IMR-90 (cell line): ENCODE measurements at regions not wholly inside any gene's neighbourhood (a gene's known extent, or its start where the extent isn't known, plus 50 kb on each side); places are given as distances from the start of the nearest gene placed in this dataset.

ENCODE experiments used
- ATAC-seq: fragments of 200-7000 bp; cut with Tn5 transposase; 2 replicates; pipeline ENCODE4 v1.9.1; 2020; ENCODE audit warnings: low read depth, mild to moderate bottlenecking, moderate library complexity
- BruUV-seq: library from RNA; stranded (reverse); fragments of 400-500 nt; replicated peaks from 2 replicates; lab custom pipeline; 2021; lab: Mats Ljungman, UMichigan
- CTCF ChIA-PET: fragments of 300-600 bp; formaldehyde crosslinking; extraction: SDS; loops from one replicate; lab custom pipeline; 2021; ENCODE audit warnings: antibody characterized with exemption; lab: Yijun Ruan, JAX
- POLR2A ChIA-PET: fragments of 300-600 bp; sonication (Branson Sonifier 250); formaldehyde crosslinking; loops from one replicate; lab custom pipeline; 2022; ENCODE audit warnings: antibody characterized with exemption; ENCODE audit not compliant: unreplicated experiment; lab: Charles Lee
- DNase-seq: peaks from one replicate; pipeline ENCODE4 v3.0.0; 2013
- H2AFZ ChIP-seq: replicated peaks from 2 replicates; pipeline ENCODE3; 2013; ENCODE audit warnings: low read length, mild to moderate bottlenecking; ENCODE audit not compliant: poor library complexity
- H2AK5ac ChIP-seq: 2 replicates; pipeline ENCODE4 v1.6.1; 2013; ENCODE audit warnings: low read depth, low read length, inconsistent platforms
- H2AK9ac ChIP-seq: replicated peaks from 2 replicates; pipeline ENCODE3; 2013; ENCODE audit warnings: mild to moderate bottlenecking, low read depth, low read length, moderate library complexity; ENCODE audit not compliant: poor library complexity
- H2BK120ac ChIP-seq: 2 replicates; pipeline ENCODE4 v1.6.1; 2013; ENCODE audit warnings: low read depth, low read length, inconsistent platforms
- H2BK15ac ChIP-seq: 3 replicates; pipeline ENCODE4 v1.6.1; 2013; ENCODE audit warnings: low read depth, low read length, inconsistent platforms
- H2BK20ac ChIP-seq: 2 replicates; pipeline ENCODE4 v1.6.1; 2013; ENCODE audit warnings: low read depth, mild to moderate bottlenecking, inconsistent platforms, low read length, moderate library complexity
- H2BK5ac ChIP-seq: 2 replicates; pipeline ENCODE4 v1.6.1; 2013; ENCODE audit warnings: mild to moderate bottlenecking, low read depth, low read length, inconsistent platforms; ENCODE audit not compliant: poor library complexity, severe bottlenecking
- H3K14ac ChIP-seq: replicated peaks from 2 replicates; pipeline ENCODE4 v1.6.1; 2013; ENCODE audit warnings: low read depth, low read length, inconsistent platforms
- H3K18ac ChIP-seq: 2 replicates; pipeline ENCODE4 v1.6.1; 2013; ENCODE audit warnings: low read depth, low read length, control low read depth
- H3K23ac ChIP-seq: 2 replicates; pipeline ENCODE4 v1.6.1; 2013; ENCODE audit warnings: low read depth, low read length, inconsistent platforms
- H3K27ac ChIP-seq: 2 replicates; pipeline ENCODE4 v1.5.1; 2013; ENCODE audit warnings: mild to moderate bottlenecking, control low read depth, low read length; ENCODE audit not compliant: insufficient read depth
- H3K27me3 ChIP-seq: 2 replicates; pipeline ENCODE4 v1.6.1; 2013; ENCODE audit warnings: low read length; ENCODE audit not compliant: control insufficient read depth, insufficient read depth
- H3K36me3 ChIP-seq: 2 replicates; pipeline ENCODE4 v1.6.1; 2013; ENCODE audit warnings: low read length, mixed read lengths; ENCODE audit not compliant: control insufficient read depth, insufficient read depth
- H3K4ac ChIP-seq: 2 replicates; pipeline ENCODE4 v1.6.1; 2013; ENCODE audit warnings: low read depth, low read length, inconsistent platforms
- H3K4me1 ChIP-seq: 2 replicates; pipeline ENCODE4 v1.6.1; 2013; ENCODE audit warnings: low read length, mixed read lengths; ENCODE audit not compliant: control insufficient read depth, insufficient read depth
- H3K4me2 ChIP-seq: 2 replicates; pipeline ENCODE4 v1.6.1; 2013; ENCODE audit warnings: low read depth, mild to moderate bottlenecking, control low read depth, low read length, moderate library complexity
- H3K4me3 ChIP-seq: 2 replicates; pipeline ENCODE4 v1.5.1; 2013; ENCODE audit warnings: low read depth, mild to moderate bottlenecking, control low read depth, low read length, moderate library complexity; ENCODE audit not compliant: insufficient read depth
- H3K56ac ChIP-seq: 2 replicates; pipeline ENCODE4 v1.6.1; 2013; ENCODE audit warnings: low read length, inconsistent platforms; ENCODE audit not compliant: insufficient read depth; ENCODE audit errors: extremely low read depth
- H3K79me1 ChIP-seq, 2 experiments: 2 replicates each; pipeline ENCODE4 v1.6.1; 2013; ENCODE audit warnings: low read length in 2 of 2, inconsistent platforms in 1 of 2, low read depth in 1 of 2
- H3K9ac ChIP-seq: 2 replicates; pipeline ENCODE4 v1.6.1; 2013; ENCODE audit warnings: low read depth, low read length, control low read depth
- H3K9me1 ChIP-seq: 2 replicates; pipeline ENCODE4 v1.6.1; 2013; ENCODE audit warnings: low read length, inconsistent platforms; ENCODE audit not compliant: insufficient read depth
- H3K9me3 ChIP-seq: 2 replicates; pipeline ENCODE4 v1.6.1; 2013; ENCODE audit warnings: low read length; ENCODE audit not compliant: control insufficient read depth, insufficient read depth
- H4K20me1 ChIP-seq: 2 replicates; pipeline ENCODE4 v1.6.1; 2013; ENCODE audit warnings: low read length, inconsistent platforms; ENCODE audit not compliant: insufficient read depth
- H4K5ac ChIP-seq: 2 replicates; pipeline ENCODE4 v1.6.1; 2013; ENCODE audit warnings: mild to moderate bottlenecking, low read depth, low read length, control low read depth
- H4K8ac ChIP-seq, 2 experiments: 2 replicates each; pipeline ENCODE4 v1.6.1; 2013; ENCODE audit warnings: low read depth in 2 of 2, low read length in 2 of 2, control low read depth in 1 of 2, inconsistent platforms in 1 of 2
- H4K91ac ChIP-seq: 2 replicates; pipeline ENCODE4 v1.6.1; 2013; ENCODE audit warnings: low read depth, low read length, inconsistent platforms; ENCODE audit not compliant: insufficient read depth
- BHLHE40 ChIP-seq: fragments of 150-350 bp; IDR thresholded peaks from 2 replicates; pipeline ENCODE4 v1.6.1; 2016; ENCODE audit warnings: mild to moderate bottlenecking, low read depth, low read length
- CHD1 ChIP-seq: IDR thresholded peaks from 2 replicates; pipeline ENCODE4 v1.6.1; 2012; ENCODE audit warnings: low read depth, low read length, improper control_type of control experiment
- MXI1 ChIP-seq: IDR thresholded peaks from 2 replicates; pipeline ENCODE4 v1.6.1; 2012; ENCODE audit warnings: low read depth, mild to moderate bottlenecking, low read length, moderate library complexity, borderline replicate concordance
- NFE2L2 ChIP-seq: fragments of 150-350 bp; IDR thresholded peaks from 2 replicates; pipeline ENCODE4 v1.6.1; 2016; ENCODE audit warnings: low read depth, mild to moderate bottlenecking, low read length
- POLR2A ChIP-seq: IDR thresholded peaks from 2 replicates; pipeline ENCODE4 v1.6.1; 2012; ENCODE audit warnings: mild to moderate bottlenecking, low read depth, low read length
- RAD21 ChIP-seq: IDR thresholded peaks from 2 replicates; pipeline ENCODE4 v1.6.1; 2012; ENCODE audit warnings: low read length, improper control_type of control experiment
- RCOR1 ChIP-seq: IDR thresholded peaks from 2 replicates; pipeline ENCODE4 v1.6.1; 2012; ENCODE audit warnings: mild to moderate bottlenecking, low read length, improper control_type of control experiment; ENCODE audit not compliant: insufficient replicate concordance
- SMC3 ChIP-seq: fragments of 150-350 bp; IDR thresholded peaks from 2 replicates; pipeline ENCODE4 v1.6.1; 2016; ENCODE audit warnings: low read depth, mild to moderate bottlenecking, antibody characterized with exemption, low read length, moderate library complexity
- WGBS, 2 experiments: methylation state at CpG; one replicate each; pipeline versions ENCODE4 v1.1.5 to v1.1.7; 2013; ENCODE audit warnings: missing lambda C conversion rate in 2 of 2; ENCODE audit not compliant: insufficient read length in 1 of 2; ENCODE audit errors: extremely low coverage in 2 of 2; 5-methylcytosine and 5-hydroxymethylcytosine counted together
- dilution Hi-C: fragments of 300-500 bp; cut with HindIII; formaldehyde crosslinking; loops from one replicate; pipeline ENCODE4 v1.14.3; 2018; ENCODE audit warnings: low sequenced_read_pairs; ENCODE audit not compliant: unreplicated experiment
- in situ Hi-C: fragments of 300-500 bp; cut with MboI; formaldehyde crosslinking; loops from 3 replicates; pipeline ENCODE4 v1.14.3; 2019; ENCODE audit warnings: low sequenced_read_pairs, inconsistent platforms, mixed read lengths
- intact Hi-C: fragments of 100-400 bp; cut with micrococcal nuclease; formaldehyde crosslinking; loops from 2 replicates; pipeline ENCODE4 v1.10.0; 2022
- TF ChIP-seq, protein P1 (sequence below): fragments of 150-350 bp; IDR thresholded peaks from 2 replicates; pipeline ENCODE4 v1.6.1; 2017; ENCODE audit warnings: mild to moderate bottlenecking, antibody characterized with exemption, low read length, low read depth
- TF ChIP-seq, protein P2 (sequence below): fragments of 150-350 bp; IDR thresholded peaks from 2 replicates; pipeline ENCODE4 v1.6.1; 2016; ENCODE audit warnings: low read depth, mild to moderate bottlenecking, low read length, moderate library complexity, borderline replicate concordance

GRCh38 chr4:53810643-53811042 lies 219.4 kb upstream of the LNX1 start:
- no peak for DNase-seq
- POLR2A ChIA-PET = no interaction called here
- peak overlapping the region; percentile 53; the same call in 1 of the 3 replicates for H2BK15ac ChIP-seq
- no peak overlapping the region for H4K91ac ChIP-seq
- H3K36me3 ChIP-seq = no peaks in the 10 kb centered on the region
- no peak overlapping the region for H3K4me2 ChIP-seq
- H2BK5ac ChIP-seq = no peak overlapping the region
- in situ Hi-C loops = no loop called here
- H2AK9ac ChIP-seq = no peak overlapping the region
- peak overlapping the region; percentile 4 for H2AK5ac ChIP-seq
- 100% methylated on average over 1 of the region's 4 CpGs; no CpG with 5 or more reads in 1 of the 2 experiments for WGBS, 2 experiments
- no peaks in the 10 kb centered on the region; the same call in 1 of the 2 replicates for H3K9me3 ChIP-seq
- intact Hi-C loops = no loop called here
- no peaks in the 10 kb centered on the region for H3K27me3 ChIP-seq
- H3K56ac ChIP-seq = no peak overlapping the region
- H3K4me1 ChIP-seq = peaks cover 2% of the 10 kb centered on the region
- no peak overlapping the region for H4K8ac ChIP-seq
- no peaks in the 10 kb centered on the region for H4K20me1 ChIP-seq
- CTCF ChIA-PET = no interaction called here
- TF ChIP-seq RAD21 = no peak
- no peak for TF ChIP-seq POLR2A
- TF ChIP-seq, protein P1, sequence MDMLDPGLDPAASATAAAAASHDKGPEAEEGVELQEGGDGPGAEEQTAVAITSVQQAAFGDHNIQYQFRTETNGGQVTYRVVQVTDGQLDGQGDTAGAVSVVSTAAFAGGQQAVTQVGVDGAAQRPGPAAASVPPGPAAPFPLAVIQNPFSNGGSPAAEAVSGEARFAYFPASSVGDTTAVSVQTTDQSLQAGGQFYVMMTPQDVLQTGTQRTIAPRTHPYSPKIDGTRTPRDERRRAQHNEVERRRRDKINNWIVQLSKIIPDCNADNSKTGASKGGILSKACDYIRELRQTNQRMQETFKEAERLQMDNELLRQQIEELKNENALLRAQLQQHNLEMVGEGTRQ = no peak
- TF ChIP-seq, protein P2, sequence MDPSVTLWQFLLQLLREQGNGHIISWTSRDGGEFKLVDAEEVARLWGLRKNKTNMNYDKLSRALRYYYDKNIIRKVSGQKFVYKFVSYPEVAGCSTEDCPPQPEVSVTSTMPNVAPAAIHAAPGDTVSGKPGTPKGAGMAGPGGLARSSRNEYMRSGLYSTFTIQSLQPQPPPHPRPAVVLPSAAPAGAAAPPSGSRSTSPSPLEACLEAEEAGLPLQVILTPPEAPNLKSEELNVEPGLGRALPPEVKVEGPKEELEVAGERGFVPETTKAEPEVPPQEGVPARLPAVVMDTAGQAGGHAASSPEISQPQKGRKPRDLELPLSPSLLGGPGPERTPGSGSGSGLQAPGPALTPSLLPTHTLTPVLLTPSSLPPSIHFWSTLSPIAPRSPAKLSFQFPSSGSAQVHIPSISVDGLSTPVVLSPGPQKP = no peak
- TF ChIP-seq NFE2L2 = no peak
- TF ChIP-seq SMC3 = no peak
- TF ChIP-seq BHLHE40 = no peak
- no peak for TF ChIP-seq RCOR1
- TF ChIP-seq MXI1 = no peak
- no peak for TF ChIP-seq CHD1
- BruUV-seq = no TSS peak
- H2BK20ac ChIP-seq = 0 out of 2 replicates have a peak overlapping the region, but pooled peaks have one; percentile 10
- H3K9me1 ChIP-seq = peaks cover 4% of the 10 kb centered on the region
- dilution Hi-C loops = no loop called here
- H4K5ac ChIP-seq = no peak overlapping the region; the same call in 1 of the 2 replicates
- H3K14ac ChIP-seq = no peak overlapping the region
- peak overlapping the region; percentile 24; the same call in 1 of the 2 replicates for H3K18ac ChIP-seq
- H3K4ac ChIP-seq = peak overlapping the region; percentile 9; the same call in 1 of the 2 replicates
- H3K4me3 ChIP-seq = no peak overlapping the region
- no peak overlapping the region for H2AFZ ChIP-seq
- no peaks in the 10 kb centered on the region for H3K79me1 ChIP-seq
- peak; percentile 17; the same call in 1 of the 2 replicates for ATAC-seq
- 0 out of 2 replicates have a peak overlapping the region, but pooled peaks have one; percentile 7 for H3K27ac ChIP-seq
- H3K9ac ChIP-seq = no peak overlapping the region
- no peak overlapping the region for H2BK120ac ChIP-seq
- H3K23ac ChIP-seq = no peak overlapping the region
